Peyer's patch (tissue), 4 donors: ENCODE measurements at regions not wholly inside any gene's neighbourhood (a gene's known extent, or its start where the extent isn't known, plus 50 kb on each side); places are given as distances from the start of the nearest gene placed in this dataset.

Source experiments
- DNase-seq, 3 donors: peaks; one replicate each; pipeline ENCODE4 v3.0.0-alpha.2; 2017 to 2019
- H3K27ac ChIP-seq, 4 donors: fragments of 200-600 bp; sonication (generic); one replicate each; pipeline ENCODE4 v1.5.1; 2016 to 2019
- H3K27me3 ChIP-seq, 2 donors: fragments of 200-600 bp; sonication (generic); one replicate each; pipeline ENCODE4 v1.5.1; 2019
- H3K36me3 ChIP-seq, 3 donors: fragments of 200-600 bp; sonication (generic); one replicate each; pipeline ENCODE4 v1.5.1; 2016 to 2019
- H3K4me1 ChIP-seq, 4 donors: fragments of 200-600 bp; sonication (generic); one replicate each; pipeline ENCODE4 v1.5.1; 2016 to 2019
- H3K4me3 ChIP-seq, 4 donors: fragments of 200-600 bp; sonication (generic); 1 replicate in 3 of 4; 2 replicates in 1 of 4; pipeline ENCODE4 v1.5.1; 2016 to 2019; ENCODE audit warnings: mild to moderate bottlenecking in 1 of 4
- H3K9me3 ChIP-seq, 4 donors: fragments of 200-600 bp; sonication (generic); one replicate each; pipeline ENCODE4 v1.5.1; 2016 to 2019; ENCODE audit warnings: mild to moderate bottlenecking in 1 of 4
- POLR2A ChIP-seq, 2 donors: fragments of 450-650 bp; IDR thresholded peaks; one replicate each; pipeline ENCODE4 v1.5.1; 2017; ENCODE audit warnings: antibody characterized with exemption in 2 of 2, mild to moderate bottlenecking in 2 of 2, moderate library complexity in 2 of 2
- TF ChIP-seq, protein P1 (sequence below), 6 experiments: fragments of 450-650 bp in 4 of 6; fragments of 200-600 bp in 2 of 6; sonication (generic) in 1 of 6; IDR thresholded peaks; one replicate each; pipeline ENCODE4 v1.5.1; 2017 to 2019; ENCODE audit warnings: antibody characterized with exemption in 6 of 6, mild to moderate bottlenecking in 3 of 6, moderate library complexity in 1 of 6

GRCh38 chr16:85385463-85386331 lies 227.4 kb upstream of the GSE1 start:
- no peak for DNase-seq
- Histone ChIP-seq H3K4me3 (no peak overlapping the region), H3K9me3 (no peaks in the 10 kb centered on the region), H3K27me3 (no peaks in the 10 kb centered on the region), H3K36me3 (no peaks in the 10 kb centered on the region), H3K27ac (peak overlapping the region in 1 of 4 donors; percentile 49), H3K4me1 (peaks cover 0 to 20% (median 2%) of the 10 kb centered on the region in 4 donors)
- no peak for TF ChIP-seq POLR2A (IDR thresholded peaks at IDR 0.05)
- TF ChIP-seq, protein P1, sequence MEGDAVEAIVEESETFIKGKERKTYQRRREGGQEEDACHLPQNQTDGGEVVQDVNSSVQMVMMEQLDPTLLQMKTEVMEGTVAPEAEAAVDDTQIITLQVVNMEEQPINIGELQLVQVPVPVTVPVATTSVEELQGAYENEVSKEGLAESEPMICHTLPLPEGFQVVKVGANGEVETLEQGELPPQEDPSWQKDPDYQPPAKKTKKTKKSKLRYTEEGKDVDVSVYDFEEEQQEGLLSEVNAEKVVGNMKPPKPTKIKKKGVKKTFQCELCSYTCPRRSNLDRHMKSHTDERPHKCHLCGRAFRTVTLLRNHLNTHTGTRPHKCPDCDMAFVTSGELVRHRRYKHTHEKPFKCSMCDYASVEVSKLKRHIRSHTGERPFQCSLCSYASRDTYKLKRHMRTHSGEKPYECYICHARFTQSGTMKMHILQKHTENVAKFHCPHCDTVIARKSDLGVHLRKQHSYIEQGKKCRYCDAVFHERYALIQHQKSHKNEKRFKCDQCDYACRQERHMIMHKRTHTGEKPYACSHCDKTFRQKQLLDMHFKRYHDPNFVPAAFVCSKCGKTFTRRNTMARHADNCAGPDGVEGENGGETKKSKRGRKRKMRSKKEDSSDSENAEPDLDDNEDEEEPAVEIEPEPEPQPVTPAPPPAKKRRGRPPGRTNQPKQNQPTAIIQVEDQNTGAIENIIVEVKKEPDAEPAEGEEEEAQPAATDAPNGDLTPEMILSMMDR (IDR thresholded peaks at IDR 0.05): no peak

DNA sequence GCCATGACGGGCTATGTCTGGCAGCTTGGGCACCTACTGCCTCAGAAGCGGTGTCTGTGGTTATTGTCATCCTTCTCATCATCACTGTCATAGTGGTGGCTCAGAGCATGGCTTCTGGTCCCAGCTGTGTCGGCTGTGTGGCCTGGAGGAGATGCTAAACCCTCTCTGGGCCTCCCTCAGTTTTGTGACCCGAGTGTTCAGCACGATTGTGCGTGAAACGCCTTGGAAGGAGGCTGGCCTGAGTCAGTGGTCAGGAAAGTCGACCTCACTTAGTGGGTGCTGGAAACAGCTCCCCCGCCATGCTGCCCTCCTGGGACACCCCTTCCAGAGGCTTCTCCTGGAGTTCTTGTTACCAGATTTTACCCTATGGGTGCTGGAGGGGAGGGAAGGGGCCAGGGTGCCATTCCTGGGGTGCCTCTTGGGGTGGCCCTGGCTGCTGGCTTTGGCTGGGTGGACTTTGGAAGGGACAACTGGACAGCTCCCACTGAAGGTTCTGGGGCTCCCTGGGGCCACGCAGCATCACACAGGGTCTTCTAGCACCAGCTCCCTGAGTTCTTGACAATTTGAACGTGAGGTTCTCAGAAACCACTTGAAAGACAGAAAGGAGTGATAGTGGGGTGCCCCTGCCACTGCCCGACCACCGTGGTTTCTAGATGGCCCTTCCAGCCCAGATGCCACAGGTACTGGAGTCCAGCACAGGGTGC lies 226.5 kb upstream of the GSE1 start:
- DNase-seq: no peak
- Histone ChIP-seq H3K4me3 (no peak overlapping the region), H3K36me3 (no peaks in the 10 kb centered on the region), H3K4me1 (peaks cover 0 to 26% (median 2%) of the 10 kb centered on the region in 4 donors), H3K9me3 (no peaks in the 10 kb centered on the region), H3K27me3 (no peaks in the 10 kb centered on the region), H3K27ac (no peak overlapping the region)
- TF ChIP-seq POLR2A (IDR thresholded peaks at IDR 0.05): no peak
- TF ChIP-seq, protein P1 (IDR thresholded peaks at IDR 0.05): no peak

DNA sequence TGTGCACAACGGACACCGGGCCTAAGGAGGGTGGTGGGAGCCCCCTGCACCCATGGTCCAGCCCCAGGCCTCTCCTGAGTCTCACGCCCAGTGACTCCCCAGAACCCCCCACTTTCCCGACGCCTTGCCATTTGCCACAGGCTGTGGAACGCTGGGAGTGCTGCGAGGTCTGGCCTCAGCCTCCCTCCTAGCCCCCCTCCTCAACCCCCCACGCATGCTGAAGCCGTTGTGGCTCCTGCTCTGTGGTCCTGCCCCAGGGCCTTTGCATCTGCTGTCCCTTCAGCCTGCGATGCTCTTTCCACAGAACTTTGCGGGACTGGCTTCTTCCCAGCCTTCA lies 226.0 kb upstream of the GSE1 start:
- DNase-seq: no peak

DNA sequence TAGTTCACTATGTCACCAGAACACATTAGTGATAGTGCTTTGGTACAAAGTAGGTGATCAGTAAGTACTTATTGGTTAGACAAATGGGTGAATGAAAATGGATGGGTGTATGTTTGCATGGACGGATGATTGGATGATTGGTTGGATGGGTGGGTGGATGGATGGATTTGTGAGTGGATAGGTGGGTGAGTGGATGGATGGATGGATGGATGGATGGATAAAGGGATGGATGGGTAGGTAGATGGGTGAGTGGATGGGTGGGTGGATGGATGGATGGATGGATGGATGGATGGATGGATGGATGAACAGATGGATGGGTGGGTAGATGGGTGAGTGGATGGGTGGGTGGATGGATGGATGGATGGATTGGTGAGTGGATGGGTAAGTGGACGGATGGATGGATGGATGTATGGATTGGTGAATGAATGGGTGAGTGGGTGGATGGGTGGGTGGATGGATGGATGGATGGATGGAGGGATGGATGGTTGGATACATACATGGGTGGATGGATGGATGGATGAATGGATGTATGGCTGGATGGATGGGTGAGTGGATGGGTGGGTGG lies 225.3 kb upstream of the GSE1 start:
- H3K4me3 ChIP-seq: no peak overlapping the region
- H3K27ac ChIP-seq: no peak overlapping the region
- DNase-seq: no peak
- no peaks in the 10 kb centered on the region for H3K27me3 ChIP-seq
- H3K36me3 ChIP-seq: no peaks in the 10 kb centered on the region
- peaks cover 0 to 34% (median 2%) of the 10 kb centered on the region in 4 donors for H3K4me1 ChIP-seq
- TF ChIP-seq POLR2A (IDR thresholded peaks at IDR 0.05): no peak
- TF ChIP-seq, protein P1 (IDR thresholded peaks at IDR 0.05): no peak
- no peaks in the 10 kb centered on the region for H3K9me3 ChIP-seq

More for the DNA sequence above, 226.0 kb upstream of the GSE1 start:
- H3K27ac ChIP-seq: no peak overlapping the region
- H3K27me3 ChIP-seq: no peaks in the 10 kb centered on the region
- no peak for TF ChIP-seq POLR2A (IDR thresholded peaks at IDR 0.05)
- TF ChIP-seq, protein P1 (IDR thresholded peaks at IDR 0.05): no peak
- H3K9me3 ChIP-seq: no peaks in the 10 kb centered on the region
- H3K4me1 ChIP-seq: peaks cover 0 to 27% (median 2%) of the 10 kb centered on the region in 4 donors
- no peaks in the 10 kb centered on the region for H3K36me3 ChIP-seq
- H3K4me3 ChIP-seq: no peak overlapping the region

DNA sequence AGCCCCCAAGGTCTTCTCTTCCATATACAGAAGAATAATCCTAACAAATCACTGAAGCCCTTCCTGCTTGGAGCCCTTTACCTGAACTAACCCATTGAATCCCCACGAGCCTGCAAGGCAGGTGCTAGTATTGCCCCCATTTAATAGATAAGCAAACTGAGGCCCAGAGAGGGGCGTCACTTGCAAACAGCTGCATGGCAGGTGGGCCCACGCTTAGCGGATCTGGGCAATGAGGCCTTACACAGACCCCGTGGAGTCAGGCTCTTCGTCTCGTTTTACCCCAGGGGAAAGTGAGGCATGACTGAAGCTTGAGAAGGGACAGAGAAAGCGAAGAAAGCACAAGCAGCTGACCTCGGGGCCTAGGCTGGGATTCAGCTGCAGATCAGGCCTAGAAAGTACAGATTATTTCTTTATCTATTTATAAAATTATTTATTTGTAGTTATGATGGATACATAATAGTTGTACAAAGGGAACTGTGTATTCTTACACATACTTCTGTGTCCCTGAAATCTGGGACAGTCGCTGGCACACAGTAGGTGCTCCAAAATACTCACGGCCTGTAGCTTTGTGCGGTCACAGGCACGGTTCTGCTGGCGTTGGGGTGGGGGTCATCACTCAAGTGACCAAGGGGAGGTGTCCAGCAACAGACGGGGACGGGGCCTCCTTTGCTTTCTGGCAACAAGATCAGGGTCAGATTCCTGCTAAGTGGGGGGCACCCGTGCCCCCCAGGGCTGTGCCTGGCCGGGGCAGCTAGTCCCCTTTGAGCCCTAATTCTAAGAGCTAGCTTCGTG lies 223.2 kb upstream of the GSE1 start:
- Histone ChIP-seq H3K4me3 (no peak overlapping the region), H3K36me3 (no peaks in the 10 kb centered on the region), H3K27ac (peak overlapping the region in 3 of 4 donors; percentile 46 to 85 (median 80)), H3K4me1 (peaks cover 0 to 50% (median 2%) of the 10 kb centered on the region in 4 donors), H3K27me3 (no peaks in the 10 kb centered on the region), H3K9me3 (no peaks in the 10 kb centered on the region)
- DNase-seq: peak in 1 of 3 donors; percentile 42
- TF ChIP-seq POLR2A (IDR thresholded peaks at IDR 0.05): no peak
- TF ChIP-seq, protein P1 (IDR thresholded peaks at IDR 0.05): no peak
